BLaER1 treated with 17β-estradiol and CSF1 and Interleukin-3, amounts not matched to agents 10 nM and 100 nM (cell line): ENCODE measurements at regions not wholly inside any gene's neighbourhood (a gene's known extent, or its start where the extent isn't known, plus 50 kb on each side); places are given as distances from the start of the nearest gene placed in this dataset.

Experiments used
- H3K27ac ChIP-seq, 11 experiments: shearing (Covaris generic); formaldehyde crosslinking; 2 replicates each; pipeline ENCODE4 v1.8.1; 2022
- H3K27me3 ChIP-seq, 11 experiments: shearing (Covaris generic); formaldehyde crosslinking; 2 replicates each; pipeline ENCODE4 v1.8.1; 2022
- H3K36me3 ChIP-seq, 11 experiments: shearing (Covaris generic); formaldehyde crosslinking; 2 replicates each; pipeline ENCODE4 v1.8.1; 2022
- H3K4me1 ChIP-seq, 10 experiments: shearing (Covaris generic); formaldehyde crosslinking; 2 replicates each; pipeline ENCODE4 v1.8.1; 2022
- H3K4me2 ChIP-seq, 11 experiments: shearing (Covaris generic); formaldehyde crosslinking; 2 replicates each; pipeline ENCODE4 v1.8.1; 2022
- H3K4me3 ChIP-seq, 10 experiments: shearing (Covaris generic); formaldehyde crosslinking; 2 replicates each; pipeline ENCODE4 v1.8.1; 2022
- H3K9ac ChIP-seq, 11 experiments: shearing (Covaris generic); formaldehyde crosslinking; 2 replicates each; pipeline ENCODE4 v1.8.1; 2022
- H3K9me3 ChIP-seq, 11 experiments: shearing (Covaris generic); formaldehyde crosslinking; replicated peaks in 1 of 11; 2 replicates each; pipeline ENCODE4 v1.8.1; 2022
- H4K20me1 ChIP-seq, 11 experiments: shearing (Covaris generic); formaldehyde crosslinking; 2 replicates each; pipeline ENCODE4 v1.8.1; 2022
- Cebpa-rat ChIP-seq, 11 experiments: shearing (Covaris generic); IDR thresholded peaks; 2 replicates each; pipeline ENCODE4 v1.8.1; 2022

DNA sequence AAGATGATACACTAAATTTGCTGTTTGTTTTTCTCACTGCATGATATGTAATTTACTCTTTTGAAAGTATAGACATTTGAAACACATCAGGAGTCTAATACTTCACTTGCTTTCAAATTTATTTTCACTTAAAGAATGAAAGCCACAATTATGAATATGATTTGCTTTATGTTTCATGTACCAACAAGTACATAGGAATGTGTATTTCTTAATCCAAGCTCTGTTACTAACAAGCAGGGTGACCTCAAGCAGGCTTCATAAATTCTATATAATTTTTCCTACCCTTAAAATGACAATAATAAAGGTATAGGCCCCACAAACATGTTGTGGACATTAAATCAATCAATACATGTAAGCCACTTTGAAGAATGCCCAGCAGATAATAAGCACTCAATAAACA lies 170.2 kb upstream of the P2RY1 start:
- H3K4me2 ChIP-seq = no peak overlapping the region
- H4K20me1 ChIP-seq = no peaks in the 10 kb centered on the region
- H3K27ac ChIP-seq = no peak overlapping the region
- no peaks in the 10 kb centered on the region for H3K27me3 ChIP-seq
- no peak overlapping the region for H3K4me3 ChIP-seq
- no peak overlapping the region for H3K9ac ChIP-seq
- peaks cover 0 to 11% (median 7%) of the 10 kb centered on the region in 11 experiments; a peak in 18 of 22 replicates for H3K9me3 ChIP-seq
- H3K4me1 ChIP-seq = no peaks in the 10 kb centered on the region
- no peak for TF ChIP-seq Cebpa-rat (IDR thresholded peaks at IDR 0.05)
- no peaks in the 10 kb centered on the region for H3K36me3 ChIP-seq

DNA sequence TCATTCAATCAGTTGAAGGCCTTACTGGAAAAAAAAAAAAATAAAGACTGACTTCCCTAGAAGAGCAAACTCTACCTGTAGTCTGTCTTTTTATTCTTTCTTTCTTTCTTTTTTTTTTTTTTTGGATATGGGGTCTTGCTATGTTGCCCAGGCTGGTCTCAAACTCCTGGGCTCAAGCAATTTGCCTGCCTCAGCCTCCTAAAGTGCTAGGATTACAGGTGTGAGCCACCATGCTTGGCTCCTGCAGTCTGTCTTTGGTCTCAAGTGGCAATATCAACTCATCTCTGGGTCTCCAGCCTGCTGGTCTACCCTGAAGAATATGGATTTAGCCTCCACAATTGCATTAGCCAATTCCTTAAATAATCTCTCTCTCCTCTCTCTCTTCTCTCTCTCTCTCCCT lies 167.7 kb upstream of the P2RY1 start:
- H3K4me1 ChIP-seq = no peaks in the 10 kb centered on the region
- no peak for TF ChIP-seq Cebpa-rat (IDR thresholded peaks at IDR 0.05)
- H3K27me3 ChIP-seq = no peaks in the 10 kb centered on the region
- H3K27ac ChIP-seq = no peak overlapping the region
- no peaks in the 10 kb centered on the region for H3K36me3 ChIP-seq
- no peak overlapping the region for H3K4me2 ChIP-seq
- H3K9ac ChIP-seq = no peak overlapping the region
- no peaks in the 10 kb centered on the region for H4K20me1 ChIP-seq
- H3K4me3 ChIP-seq = no peak overlapping the region
- H3K9me3 ChIP-seq = no peaks in the 10 kb centered on the region; a peak in 2 of 22 replicates

DNA sequence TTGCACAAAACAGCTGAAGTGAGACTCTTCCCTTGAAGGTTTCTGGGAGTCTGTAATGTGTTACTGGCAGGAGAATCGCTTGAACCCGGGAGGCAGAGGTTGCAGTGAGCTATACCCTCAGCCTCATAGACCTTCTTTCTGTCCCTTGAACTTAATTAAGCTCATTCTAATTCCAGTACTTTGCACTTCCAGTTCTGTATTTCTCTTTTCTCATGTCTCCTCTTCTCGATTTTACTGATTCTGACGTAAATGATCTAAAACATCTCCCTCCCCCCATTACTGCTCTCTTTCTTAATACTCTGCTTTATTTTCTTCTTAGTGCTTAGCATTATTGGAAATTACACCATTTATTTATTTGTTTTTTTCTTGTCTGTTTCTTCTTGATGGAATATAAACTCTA lies 165.4 kb upstream of the P2RY1 start:
- no peak overlapping the region for H3K27ac ChIP-seq
- no peaks in the 10 kb centered on the region for H3K36me3 ChIP-seq
- no peak for TF ChIP-seq Cebpa-rat (IDR thresholded peaks at IDR 0.05)
- no peak overlapping the region for H3K4me3 ChIP-seq
- no peaks in the 10 kb centered on the region for H3K9me3 ChIP-seq
- no peak overlapping the region for H3K4me2 ChIP-seq
- H4K20me1 ChIP-seq = no peaks in the 10 kb centered on the region
- H3K9ac ChIP-seq = no peak overlapping the region
- no peaks in the 10 kb centered on the region for H3K27me3 ChIP-seq
- H3K4me1 ChIP-seq = no peaks in the 10 kb centered on the region

DNA sequence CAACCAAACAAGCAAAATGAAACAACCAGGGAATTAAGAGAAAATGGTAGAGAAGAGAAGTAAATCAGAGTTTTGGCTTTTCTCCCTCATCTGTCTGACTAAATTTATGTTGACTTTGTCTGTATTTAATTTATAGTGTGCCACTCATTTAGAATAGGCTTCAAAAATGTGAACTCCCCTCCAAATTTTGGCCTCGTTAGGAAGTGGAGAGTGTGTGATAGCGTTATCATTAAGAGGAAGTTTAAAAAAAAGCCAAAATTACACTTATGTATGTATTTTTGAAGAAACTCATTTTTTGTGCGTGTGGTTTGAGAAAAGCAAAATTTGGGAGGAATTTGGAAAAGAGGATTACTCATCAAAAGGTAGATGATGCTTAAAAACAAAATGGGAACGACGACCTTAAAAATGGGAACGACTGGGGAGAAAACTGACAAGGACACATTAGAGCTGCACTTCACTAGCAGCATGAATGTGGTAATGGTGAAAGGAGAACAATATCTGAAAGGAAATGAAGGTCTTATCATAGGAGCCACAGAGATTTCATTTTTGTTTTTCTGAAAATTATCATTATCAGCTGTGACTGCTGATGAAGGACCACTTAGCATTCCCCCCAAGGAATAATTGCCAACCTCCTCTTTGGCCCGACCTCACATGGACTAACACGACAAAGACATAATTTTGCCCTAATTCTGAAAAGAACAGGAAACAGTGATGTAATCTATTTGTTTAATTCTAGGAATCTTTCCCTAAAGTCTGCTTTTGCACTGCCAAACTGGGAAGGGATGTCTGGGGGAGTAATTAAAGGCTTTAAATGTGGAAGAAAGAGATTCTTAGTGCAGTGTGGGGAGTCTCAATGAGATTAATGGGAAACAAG lies 163.2 kb upstream of the P2RY1 start:
- H3K27me3 ChIP-seq = no peaks in the 10 kb centered on the region
- H3K4me1 ChIP-seq = no peaks in the 10 kb centered on the region
- no peaks in the 10 kb centered on the region for H3K9me3 ChIP-seq
- no peak overlapping the region for H3K4me3 ChIP-seq
- no peak overlapping the region for H3K27ac ChIP-seq
- H3K36me3 ChIP-seq = no peaks in the 10 kb centered on the region
- no peak overlapping the region for H3K4me2 ChIP-seq
- no peak for TF ChIP-seq Cebpa-rat (IDR thresholded peaks at IDR 0.05)
- no peaks in the 10 kb centered on the region for H4K20me1 ChIP-seq
- no peak overlapping the region for H3K9ac ChIP-seq

DNA sequence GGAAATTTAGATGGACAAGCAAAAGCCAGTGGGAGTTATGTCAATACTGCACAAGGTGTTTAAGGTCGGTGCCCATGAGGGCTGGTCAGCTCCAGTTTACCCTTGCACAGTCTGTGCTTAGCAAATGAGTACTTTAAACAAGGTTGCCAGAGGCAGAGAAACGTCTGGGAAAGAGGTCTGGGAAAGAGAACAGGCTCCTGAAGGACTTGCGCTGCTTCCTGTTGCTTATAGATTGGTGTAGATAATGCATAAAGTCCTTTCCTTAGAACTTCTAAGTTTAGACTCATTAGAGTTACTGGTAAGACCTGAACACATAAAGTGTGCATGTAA lies 162.6 kb upstream of the P2RY1 start:
- Histone ChIP-seq H3K27ac (no peak overlapping the region), H3K4me3 (no peak overlapping the region), H3K4me2 (no peak overlapping the region), H3K27me3 (no peaks in the 10 kb centered on the region), H4K20me1 (no peaks in the 10 kb centered on the region), H3K4me1 (no peaks in the 10 kb centered on the region), H3K9me3 (no peaks in the 10 kb centered on the region), H3K36me3 (no peaks in the 10 kb centered on the region), H3K9ac (no peak overlapping the region)
- no peak for TF ChIP-seq Cebpa-rat (IDR thresholded peaks at IDR 0.05)

DNA sequence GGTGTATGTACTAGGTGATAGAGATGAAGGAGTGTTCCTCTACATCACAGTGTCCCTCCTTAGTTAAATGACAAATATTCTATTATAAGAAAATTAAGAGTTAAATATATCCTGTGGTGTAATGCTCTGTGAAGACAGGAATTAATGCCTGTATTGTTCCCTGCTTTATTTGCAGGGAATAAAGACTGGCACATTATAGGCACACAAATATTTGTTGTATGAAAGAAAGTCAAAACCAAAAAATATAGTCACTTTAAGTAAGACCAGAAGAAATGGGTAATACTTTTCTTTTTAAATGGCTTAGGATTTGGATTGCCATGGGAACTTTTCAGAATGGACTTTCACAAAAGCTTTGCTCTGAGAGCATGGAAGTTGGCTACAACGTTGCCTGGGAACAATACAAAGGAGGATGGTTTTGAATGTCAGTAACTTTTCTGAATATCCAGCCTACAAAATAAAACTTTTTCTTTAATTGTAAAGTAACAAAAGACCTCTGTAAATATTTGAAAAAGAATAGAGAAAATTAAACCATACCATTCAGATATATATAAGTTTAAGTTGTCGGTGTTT lies 158.0 kb upstream of the P2RY1 start:
- no peaks in the 10 kb centered on the region for H3K27me3 ChIP-seq
- H3K9me3 ChIP-seq = no peaks in the 10 kb centered on the region
- H3K9ac ChIP-seq = no peak overlapping the region
- no peak for TF ChIP-seq Cebpa-rat (IDR thresholded peaks at IDR 0.05)
- H4K20me1 ChIP-seq = no peaks in the 10 kb centered on the region
- H3K4me3 ChIP-seq = no peak overlapping the region
- H3K4me1 ChIP-seq = no peaks in the 10 kb centered on the region
- H3K27ac ChIP-seq = no peak overlapping the region
- no peak overlapping the region for H3K4me2 ChIP-seq
- no peaks in the 10 kb centered on the region for H3K36me3 ChIP-seq

- no peaks in the 10 kb centered on the region for H3K27me3 ChIP-seq
- TF ChIP-seq Cebpa-rat (IDR thresholded peaks at IDR 0.05) = no peak
- H3K4me2 ChIP-seq = no peak overlapping the region
Observed at GRCh38 chr3:152677491-152677890, 157.4 kb upstream of the P2RY1 start.

GRCh38 chr3:152682477-152682876 lies 152.5 kb upstream of the P2RY1 start:
- no peak overlapping the region for H3K4me3 ChIP-seq
- no peaks in the 10 kb centered on the region for H4K20me1 ChIP-seq
- no peaks in the 10 kb centered on the region for H3K36me3 ChIP-seq
- H3K9me3 ChIP-seq = peaks cover 13 to 18% (median 17%) of the 10 kb centered on the region in 11 experiments; a peak in 21 of 22 replicates
- no peak overlapping the region for H3K27ac ChIP-seq
- no peak for TF ChIP-seq Cebpa-rat (IDR thresholded peaks at IDR 0.05)
- H3K9ac ChIP-seq = no peak overlapping the region
- H3K4me1 ChIP-seq = no peaks in the 10 kb centered on the region
- H3K4me2 ChIP-seq = no peak overlapping the region
- no peaks in the 10 kb centered on the region for H3K27me3 ChIP-seq

More at GRCh38 chr3:152677491-152677890, 157.4 kb upstream of the P2RY1 start:
- Histone ChIP-seq H3K9ac (no peak overlapping the region), H4K20me1 (no peaks in the 10 kb centered on the region), H3K36me3 (no peaks in the 10 kb centered on the region), H3K4me1 (no peaks in the 10 kb centered on the region), H3K4me3 (no peak overlapping the region), H3K9me3 (no peaks in the 10 kb centered on the region), H3K27ac (no peak overlapping the region)

- Histone ChIP-seq H3K9ac (no peak overlapping the region), H3K4me2 (no peak overlapping the region), H3K4me1 (no peaks in the 10 kb centered on the region), H3K9me3 (peaks cover 13 to 18% (median 17%) of the 10 kb centered on the region in 11 experiments; a peak in 21 of 22 replicates), H3K27me3 (no peaks in the 10 kb centered on the region), H3K36me3 (no peaks in the 10 kb centered on the region), H4K20me1 (no peaks in the 10 kb centered on the region), H3K27ac (no peak overlapping the region), H3K4me3 (no peak overlapping the region)
- no peak for TF ChIP-seq Cebpa-rat (IDR thresholded peaks at IDR 0.05)
Observed at GRCh38 chr3:152683521-152683999, 151.4 kb upstream of the P2RY1 start.

DNA sequence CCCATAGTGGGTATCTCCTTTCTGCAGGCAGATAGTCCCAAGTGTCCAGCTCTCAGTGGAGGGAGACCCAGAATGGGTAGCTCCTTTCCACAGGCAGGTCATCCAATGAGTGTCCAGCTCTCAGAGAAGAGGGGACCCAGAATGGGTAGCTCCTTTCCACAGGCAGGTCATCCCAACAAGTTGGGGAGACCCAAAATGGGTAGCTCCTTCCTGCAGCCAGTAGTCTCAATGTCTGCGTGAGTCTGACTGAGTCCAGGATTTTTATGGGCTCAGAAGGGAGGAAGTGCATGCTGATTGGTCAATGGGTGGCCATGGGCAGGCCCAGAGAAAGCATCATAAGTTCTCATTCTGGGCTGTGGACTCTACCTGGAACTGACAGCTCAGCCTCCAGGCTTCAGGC lies 150.7 kb upstream of the P2RY1 start:
- TF ChIP-seq Cebpa-rat (IDR thresholded peaks at IDR 0.05) = no peak
- H4K20me1 ChIP-seq = no peaks in the 10 kb centered on the region
- no peak overlapping the region for H3K4me3 ChIP-seq
- H3K9ac ChIP-seq = no peak overlapping the region
- no peaks in the 10 kb centered on the region for H3K4me1 ChIP-seq
- H3K9me3 ChIP-seq = peaks cover 13 to 18% (median 17%) of the 10 kb centered on the region in 11 experiments; a peak in 21 of 22 replicates
- no peak overlapping the region for H3K27ac ChIP-seq
- no peaks in the 10 kb centered on the region for H3K36me3 ChIP-seq
- no peak overlapping the region for H3K4me2 ChIP-seq
- no peaks in the 10 kb centered on the region for H3K27me3 ChIP-seq
